Fibroblast of the aortic adventitia (primary cell): ENCODE measurements at regions not wholly inside any gene's neighbourhood (a gene's known extent, or its start where the extent isn't known, plus 50 kb on each side); places are given as distances from the start of the nearest gene placed in this dataset.

Experiments used
- DNase-seq: peaks from one replicate; pipeline ENCODE4 v3.0.0-alpha.2; 2010; ENCODE audit warnings: low read depth
- H3K4me3 ChIP-seq: 2 replicates; pipeline ENCODE4 v1.5.1; 2011; ENCODE audit warnings: low read depth, mild to moderate bottlenecking, control low read depth, low read length, moderate library complexity
- TF ChIP-seq, protein P1 (sequence below): IDR thresholded peaks from 2 replicates; pipeline ENCODE4 v1.5.1; 2011; ENCODE audit warnings: mild to moderate bottlenecking, low read length, control low read depth, inconsistent platforms; ENCODE audit not compliant: insufficient read depth

DNA sequence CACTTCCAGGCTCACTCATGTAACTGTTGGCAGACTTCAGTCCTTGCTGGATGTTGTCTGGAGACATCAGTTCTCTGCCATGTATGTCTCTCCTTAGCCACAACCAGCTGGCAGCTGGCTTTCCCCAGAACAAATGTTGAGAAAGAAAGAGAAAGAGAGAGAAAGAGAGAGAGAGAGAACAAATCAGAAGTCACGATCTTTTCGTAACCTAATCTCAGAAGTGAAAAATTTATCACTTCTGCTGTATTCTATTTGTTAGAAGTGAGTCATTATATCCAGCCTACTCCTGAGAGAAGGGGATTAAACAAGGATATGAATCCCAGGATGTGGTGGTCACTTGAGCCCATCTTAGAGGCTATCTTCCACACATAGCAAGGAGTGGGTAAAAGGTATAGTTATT is 101.2 kb downstream of the BTG1 start:
- TF ChIP-seq, protein P1, sequence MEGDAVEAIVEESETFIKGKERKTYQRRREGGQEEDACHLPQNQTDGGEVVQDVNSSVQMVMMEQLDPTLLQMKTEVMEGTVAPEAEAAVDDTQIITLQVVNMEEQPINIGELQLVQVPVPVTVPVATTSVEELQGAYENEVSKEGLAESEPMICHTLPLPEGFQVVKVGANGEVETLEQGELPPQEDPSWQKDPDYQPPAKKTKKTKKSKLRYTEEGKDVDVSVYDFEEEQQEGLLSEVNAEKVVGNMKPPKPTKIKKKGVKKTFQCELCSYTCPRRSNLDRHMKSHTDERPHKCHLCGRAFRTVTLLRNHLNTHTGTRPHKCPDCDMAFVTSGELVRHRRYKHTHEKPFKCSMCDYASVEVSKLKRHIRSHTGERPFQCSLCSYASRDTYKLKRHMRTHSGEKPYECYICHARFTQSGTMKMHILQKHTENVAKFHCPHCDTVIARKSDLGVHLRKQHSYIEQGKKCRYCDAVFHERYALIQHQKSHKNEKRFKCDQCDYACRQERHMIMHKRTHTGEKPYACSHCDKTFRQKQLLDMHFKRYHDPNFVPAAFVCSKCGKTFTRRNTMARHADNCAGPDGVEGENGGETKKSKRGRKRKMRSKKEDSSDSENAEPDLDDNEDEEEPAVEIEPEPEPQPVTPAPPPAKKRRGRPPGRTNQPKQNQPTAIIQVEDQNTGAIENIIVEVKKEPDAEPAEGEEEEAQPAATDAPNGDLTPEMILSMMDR, result no peak
- H3K4me3 ChIP-seq, result no peak overlapping the region
- no peak for DNase-seq

DNA sequence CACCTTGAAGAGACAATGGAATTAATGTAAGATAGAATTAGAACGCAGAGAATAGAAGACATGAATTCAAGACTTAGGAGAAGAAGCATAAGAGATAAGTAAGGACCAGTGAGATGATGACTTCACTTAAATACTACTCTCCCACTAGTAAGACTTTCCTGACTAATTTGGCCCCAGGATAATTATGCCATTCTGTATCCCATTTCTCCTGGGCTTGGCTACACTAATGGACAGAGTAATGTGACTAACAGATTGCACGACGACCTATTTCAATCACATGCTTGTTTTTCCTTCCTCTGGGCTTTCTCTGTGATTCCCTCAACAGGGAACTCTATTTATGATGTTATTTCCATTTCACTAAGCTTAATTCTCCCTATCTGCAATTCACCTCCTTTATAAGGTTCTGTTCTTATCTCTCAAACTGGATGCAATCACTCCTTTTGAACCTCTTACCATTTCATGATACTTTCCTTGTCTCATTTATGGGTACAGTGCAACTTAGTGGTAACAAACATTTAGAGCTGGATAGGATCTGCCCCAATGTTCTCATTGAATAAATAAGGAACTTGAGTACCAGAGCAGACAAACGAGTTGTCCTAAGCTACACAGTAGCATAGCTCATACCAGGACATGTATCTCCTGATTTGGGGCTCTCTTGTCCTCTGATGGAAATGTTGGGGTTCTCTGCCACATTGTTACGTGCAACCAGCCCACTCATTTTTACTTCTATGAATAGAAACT is 102.7 kb downstream of the BTG1 start:
- DNase-seq, result no peak
- TF ChIP-seq, protein P1, result no peak
- no peak overlapping the region for H3K4me3 ChIP-seq

DNA sequence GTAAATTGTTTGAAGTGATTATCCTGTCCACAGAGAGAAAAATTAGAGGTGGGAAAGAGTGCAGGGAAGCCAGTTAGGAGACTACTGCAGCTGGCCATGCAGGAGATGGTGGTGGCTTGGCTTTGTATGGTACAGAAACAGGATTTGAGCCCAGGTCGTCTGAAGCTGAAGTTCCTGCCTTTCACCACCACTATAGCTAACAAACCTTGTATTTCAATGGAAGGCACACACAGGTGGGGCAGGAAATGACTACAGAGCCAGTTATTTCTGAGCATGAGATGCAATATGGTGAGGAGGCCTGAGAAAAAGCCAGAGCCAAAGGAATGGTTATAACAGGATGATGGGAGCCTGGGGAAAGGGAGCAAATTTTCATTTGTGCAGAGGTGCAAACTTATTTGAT is 103.9 kb downstream of the BTG1 start:
- TF ChIP-seq, protein P1, result no peak
- no peak overlapping the region for H3K4me3 ChIP-seq
- DNase-seq, result no peak

DNA sequence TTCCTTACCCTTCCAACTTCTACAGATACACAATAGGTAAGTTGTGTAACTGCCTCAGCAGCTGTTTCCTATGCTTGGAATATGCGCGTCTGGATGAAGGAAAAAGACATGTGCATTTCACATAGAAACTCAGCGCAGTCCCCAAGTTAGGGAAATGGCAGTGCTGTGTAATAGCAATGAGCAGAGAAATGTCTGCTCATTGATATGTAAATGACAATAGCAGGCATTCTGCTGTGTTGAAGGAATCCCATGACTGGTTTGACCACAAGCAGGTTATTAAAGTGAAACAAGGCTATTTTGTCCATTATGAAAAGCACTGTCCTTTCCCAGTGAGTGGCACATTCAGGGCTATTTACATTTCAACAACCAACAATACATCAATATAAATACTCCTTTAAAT is 106.6 kb downstream of the BTG1 start:
- TF ChIP-seq, protein P1, result no peak
- DNase-seq, result no peak
- no peak overlapping the region for H3K4me3 ChIP-seq

DNA sequence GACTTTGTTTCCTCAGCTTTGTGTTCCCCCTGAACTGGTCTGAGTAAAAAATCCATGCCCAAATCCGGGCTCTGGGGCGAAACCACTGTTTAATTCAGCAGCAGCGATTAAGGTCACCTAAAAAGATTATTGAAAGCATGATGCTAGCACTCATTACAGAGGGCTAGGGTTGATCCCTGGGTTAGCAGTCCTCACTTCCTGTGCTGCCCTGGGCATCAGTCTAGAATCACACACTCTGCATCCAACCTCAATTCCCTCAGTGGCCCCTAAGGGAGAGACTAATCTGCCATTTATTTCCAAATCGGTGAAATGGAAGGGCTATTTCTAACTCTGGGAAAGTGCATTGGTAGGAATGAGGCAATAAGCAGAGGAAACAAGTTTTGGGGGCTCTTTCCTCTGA is 107.2 kb downstream of the BTG1 start:
- no peak for DNase-seq
- TF ChIP-seq, protein P1, result no peak
- no peak overlapping the region for H3K4me3 ChIP-seq

DNA sequence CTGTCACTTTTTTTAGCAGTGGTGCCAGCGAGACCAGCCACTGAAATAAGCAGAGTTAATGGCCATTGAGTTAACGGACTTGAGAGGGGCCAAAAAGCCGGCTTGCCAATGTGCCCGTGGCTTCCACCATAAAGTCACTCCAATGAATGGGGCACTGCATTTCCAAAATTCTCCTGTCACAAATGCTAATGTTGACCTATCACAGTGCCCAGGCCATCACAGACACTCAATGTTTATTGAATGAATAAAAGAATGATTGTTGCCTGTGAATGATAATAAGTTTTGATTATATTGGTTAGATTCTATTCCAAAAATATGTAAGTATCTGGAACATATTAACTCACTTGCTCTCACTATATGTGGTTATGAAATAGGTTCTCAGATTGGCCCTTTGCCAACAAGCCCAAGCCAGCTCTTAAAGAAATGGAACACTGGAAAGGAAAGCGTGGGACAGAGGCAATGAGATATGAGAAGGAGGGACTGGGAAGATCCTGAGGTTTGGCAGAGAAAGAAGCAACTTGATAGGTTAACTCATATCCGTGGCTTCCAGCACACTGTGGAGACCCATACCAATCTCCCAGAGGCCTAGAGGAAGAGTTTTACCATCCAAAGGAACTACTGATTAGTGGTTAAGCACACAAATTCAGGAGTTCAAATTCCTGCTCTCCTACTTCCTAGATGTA is 108.7 kb downstream of the BTG1 start:
- H3K4me3 ChIP-seq, result no peak overlapping the region
- DNase-seq, result peak; percentile 75
- TF ChIP-seq, protein P1, result no peak
